Neural cell (in vitro differentiated cells): ENCODE measurements at regions not wholly inside any gene's neighbourhood (a gene's known extent, or its start where the extent isn't known, plus 50 kb on each side); places are given as distances from the start of the nearest gene placed in this dataset.

Experiments used
- H2AFZ ChIP-seq: fragments of 200-600, 300-800 bp; sonication (generic), shearing (Covaris generic); 2 replicates; pipeline ENCODE4 v1.6.0; 2014; ENCODE audit warnings: low read depth, mild to moderate bottlenecking, antibody characterized with exemption, low read length, moderate library complexity
- H3F3A ChIP-seq: fragments of 200-600 bp; shearing (Covaris generic); 2 replicates; pipeline ENCODE4 v1.6.1; 2016; ENCODE audit warnings: mild to moderate bottlenecking, moderate library complexity, mixed read lengths, antibody characterized with exemption, low read length; ENCODE audit not compliant: insufficient read depth, poor library complexity, severe bottlenecking
- H3K27ac ChIP-seq: fragments of 200-600, 300-800 bp; sonication (generic), shearing (Covaris generic); 2 replicates; pipeline ENCODE4 v1.5.1; 2014; ENCODE audit warnings: mild to moderate bottlenecking, low read length, moderate library complexity
- H3K27me3 ChIP-seq: fragments of 300-800, 200-600 bp; sonication (generic), shearing (Covaris generic); 2 replicates; pipeline ENCODE4 v1.6.0; 2014; ENCODE audit warnings: mild to moderate bottlenecking, low read depth, low read length, moderate library complexity; ENCODE audit not compliant: insufficient read depth
- H3K36me3 ChIP-seq: fragments of 300-800, 200-600 bp; sonication (generic), shearing (Covaris generic); 2 replicates; pipeline ENCODE4 v1.5.1; 2014; ENCODE audit warnings: mild to moderate bottlenecking, antibody characterized with exemption, low read length, moderate library complexity; ENCODE audit not compliant: insufficient read depth
- H3K4me2 ChIP-seq: fragments of 300-800, 200-600 bp; sonication (generic), shearing (Covaris generic); 2 replicates; pipeline ENCODE4 v1.6.0; 2014; ENCODE audit warnings: mild to moderate bottlenecking, low read length
- H3K4me3 ChIP-seq: fragments of 300-800, 200-600 bp; sonication (generic), shearing (Covaris generic); 2 replicates; pipeline ENCODE4 v1.5.1; 2014; ENCODE audit warnings: mild to moderate bottlenecking, low read length, moderate library complexity
- H3K79me2 ChIP-seq: fragments of 200-600 bp; shearing (Covaris generic); replicated peaks from 2 replicates; pipeline ENCODE4 v1.6.0; 2014; ENCODE audit warnings: mild to moderate bottlenecking, low read length, moderate library complexity; ENCODE audit not compliant: insufficient read depth
- H3K9ac ChIP-seq: fragments of 300-800, 200-600 bp; sonication (generic), shearing (Covaris generic); 2 replicates; pipeline ENCODE4 v1.6.1; 2016; ENCODE audit warnings: mild to moderate bottlenecking, low read length, mixed read lengths
- H3K9me2 ChIP-seq: fragments of 200-600 bp; shearing (Covaris generic); 2 replicates; pipeline ENCODE4 v1.6.1; 2016; ENCODE audit warnings: mild to moderate bottlenecking, low read length, mixed read lengths; ENCODE audit not compliant: insufficient read depth
- H3K9me3 ChIP-seq: fragments of 200-600, 300-800 bp; sonication (generic), shearing (Covaris generic); 2 replicates; pipeline ENCODE4 v1.6.1; 2016; ENCODE audit warnings: mild to moderate bottlenecking, mixed run types, low read length, moderate library complexity, mixed read lengths
- H4K20me1 ChIP-seq: fragments of 200-600 bp; shearing (Covaris generic); 2 replicates; pipeline ENCODE4 v1.6.1; 2016; ENCODE audit warnings: mild to moderate bottlenecking, mixed run types; ENCODE audit not compliant: insufficient read depth
- EP300 ChIP-seq: fragments of 450-650 bp; conservative IDR thresholded peaks from 2 replicates; pipeline ENCODE4 v1.6.1; 2014; ENCODE audit warnings: antibody characterized with exemption, mild to moderate bottlenecking, moderate library complexity; ENCODE audit not compliant: poor library complexity, severe bottlenecking
- EZH2 ChIP-seq: fragments of 200-600, 300-800 bp; shearing (Covaris generic), sonication (generic); IDR thresholded peaks from 2 replicates; pipeline ENCODE4 v1.6.1; 2014; ENCODE audit warnings: antibody characterized with exemption, low read length, borderline replicate concordance, mild to moderate bottlenecking; ENCODE audit not compliant: insufficient read depth, poor library complexity, severe bottlenecking
- MXI1 ChIP-seq: fragments of 450-650 bp; conservative IDR thresholded peaks from 2 replicates; pipeline ENCODE4 v1.6.1; 2014; ENCODE audit warnings: antibody characterized with exemption, mild to moderate bottlenecking; ENCODE audit not compliant: poor library complexity, severe bottlenecking
- POLR2AphosphoS5 ChIP-seq: IDR thresholded peaks from 2 replicates; pipeline ENCODE4 v1.6.1; 2012
- RAD21 ChIP-seq: fragments of 450-650 bp; conservative IDR thresholded peaks from 2 replicates; pipeline ENCODE4 v1.6.1; 2014; ENCODE audit warnings: antibody characterized with exemption, mild to moderate bottlenecking, moderate library complexity
- SMC3 ChIP-seq: fragments of 450-650 bp; conservative IDR thresholded peaks from 2 replicates; pipeline ENCODE4 v1.6.1; 2014; ENCODE audit warnings: antibody characterized with exemption, mild to moderate bottlenecking, moderate library complexity; ENCODE audit not compliant: poor library complexity
- TAF1 ChIP-seq: IDR thresholded peaks from 2 replicates; pipeline ENCODE4 v1.6.1; 2012; ENCODE audit warnings: low read depth
- TF ChIP-seq, protein P1 (sequence below): fragments of 450-650 bp; IDR thresholded peaks from 2 replicates; pipeline ENCODE4 v1.5.1; 2014; ENCODE audit warnings: antibody characterized with exemption, mild to moderate bottlenecking, moderate library complexity; ENCODE audit not compliant: poor library complexity, severe bottlenecking
- TF ChIP-seq, protein P2 (sequence below): IDR thresholded peaks from 2 replicates; pipeline ENCODE4 v1.6.1; 2012; ENCODE audit warnings: borderline replicate concordance

DNA sequence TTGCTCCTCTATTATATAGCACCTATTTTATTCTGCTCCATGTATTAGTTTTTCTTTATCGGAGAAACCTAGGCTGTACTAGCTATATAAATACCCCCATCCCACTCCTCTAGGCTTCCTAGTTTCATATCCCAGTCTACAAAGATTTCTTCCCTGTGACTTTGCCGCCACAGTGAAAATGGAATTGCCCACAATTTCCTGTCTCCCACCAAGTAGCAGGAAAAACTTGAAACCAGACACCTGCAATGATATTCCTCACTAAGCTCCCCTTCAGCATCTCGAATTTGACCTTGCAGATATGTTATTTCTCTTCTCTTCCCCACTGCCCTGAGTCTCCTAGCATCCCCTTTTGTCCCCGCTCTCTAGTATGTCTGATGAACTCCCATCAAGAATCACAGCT lies 685.8 kb upstream of the CCDC54 start:
- no peaks in the 10 kb centered on the region for H3K79me2 ChIP-seq
- no peaks in the 10 kb centered on the region for H3K9me3 ChIP-seq
- H3K4me2 ChIP-seq: no peak overlapping the region
- H3K9me2 ChIP-seq: no peaks in the 10 kb centered on the region
- H3K27ac ChIP-seq: no peak overlapping the region
- no peak overlapping the region for H3K9ac ChIP-seq
- no peaks in the 10 kb centered on the region for H3K27me3 ChIP-seq
- H3F3A ChIP-seq: no peaks in the 10 kb centered on the region
- H3K36me3 ChIP-seq: no peaks in the 10 kb centered on the region
- no peak overlapping the region for H2AFZ ChIP-seq
- TF ChIP-seq TAF1 (no peak), POLR2AphosphoS5 (no peak)
- no peaks in the 10 kb centered on the region for H4K20me1 ChIP-seq
- H3K4me3 ChIP-seq: no peak overlapping the region

DNA sequence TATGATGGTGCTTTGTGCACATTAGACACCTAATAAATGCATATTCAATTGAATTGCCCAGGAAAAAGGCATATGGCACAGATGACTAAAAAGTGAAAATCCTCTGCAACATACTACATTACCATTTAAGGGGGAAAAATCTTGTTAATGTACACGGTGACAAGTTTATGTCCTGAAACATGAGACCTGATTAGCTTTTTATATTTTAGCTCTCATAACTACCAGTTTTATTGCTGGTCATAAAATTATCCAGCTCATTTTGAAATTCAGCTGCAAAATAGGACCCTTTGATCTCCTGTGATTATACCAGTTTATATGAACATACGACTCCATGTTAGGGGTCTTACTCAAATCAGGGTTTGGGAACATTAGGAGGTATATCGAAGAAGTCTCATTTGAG lies 684.6 kb upstream of the CCDC54 start:
- H3K4me2 ChIP-seq: no peak overlapping the region
- H3K4me3 ChIP-seq: no peak overlapping the region
- H3K9ac ChIP-seq: no peak overlapping the region
- no peaks in the 10 kb centered on the region for H3K79me2 ChIP-seq
- H3K9me3 ChIP-seq: no peaks in the 10 kb centered on the region
- H2AFZ ChIP-seq: no peak overlapping the region
- no peak overlapping the region for H3K27ac ChIP-seq
- no peaks in the 10 kb centered on the region for H4K20me1 ChIP-seq
- no peaks in the 10 kb centered on the region for H3K36me3 ChIP-seq
- TF ChIP-seq SMC3 (no peak), POLR2AphosphoS5 (no peak), MXI1 (no peak), RAD21 (no peak), EZH2 (no peak), TAF1 (no peak), EP300 (no peak)
- TF ChIP-seq, protein P1, sequence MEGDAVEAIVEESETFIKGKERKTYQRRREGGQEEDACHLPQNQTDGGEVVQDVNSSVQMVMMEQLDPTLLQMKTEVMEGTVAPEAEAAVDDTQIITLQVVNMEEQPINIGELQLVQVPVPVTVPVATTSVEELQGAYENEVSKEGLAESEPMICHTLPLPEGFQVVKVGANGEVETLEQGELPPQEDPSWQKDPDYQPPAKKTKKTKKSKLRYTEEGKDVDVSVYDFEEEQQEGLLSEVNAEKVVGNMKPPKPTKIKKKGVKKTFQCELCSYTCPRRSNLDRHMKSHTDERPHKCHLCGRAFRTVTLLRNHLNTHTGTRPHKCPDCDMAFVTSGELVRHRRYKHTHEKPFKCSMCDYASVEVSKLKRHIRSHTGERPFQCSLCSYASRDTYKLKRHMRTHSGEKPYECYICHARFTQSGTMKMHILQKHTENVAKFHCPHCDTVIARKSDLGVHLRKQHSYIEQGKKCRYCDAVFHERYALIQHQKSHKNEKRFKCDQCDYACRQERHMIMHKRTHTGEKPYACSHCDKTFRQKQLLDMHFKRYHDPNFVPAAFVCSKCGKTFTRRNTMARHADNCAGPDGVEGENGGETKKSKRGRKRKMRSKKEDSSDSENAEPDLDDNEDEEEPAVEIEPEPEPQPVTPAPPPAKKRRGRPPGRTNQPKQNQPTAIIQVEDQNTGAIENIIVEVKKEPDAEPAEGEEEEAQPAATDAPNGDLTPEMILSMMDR: no peak
- TF ChIP-seq, protein P2, sequence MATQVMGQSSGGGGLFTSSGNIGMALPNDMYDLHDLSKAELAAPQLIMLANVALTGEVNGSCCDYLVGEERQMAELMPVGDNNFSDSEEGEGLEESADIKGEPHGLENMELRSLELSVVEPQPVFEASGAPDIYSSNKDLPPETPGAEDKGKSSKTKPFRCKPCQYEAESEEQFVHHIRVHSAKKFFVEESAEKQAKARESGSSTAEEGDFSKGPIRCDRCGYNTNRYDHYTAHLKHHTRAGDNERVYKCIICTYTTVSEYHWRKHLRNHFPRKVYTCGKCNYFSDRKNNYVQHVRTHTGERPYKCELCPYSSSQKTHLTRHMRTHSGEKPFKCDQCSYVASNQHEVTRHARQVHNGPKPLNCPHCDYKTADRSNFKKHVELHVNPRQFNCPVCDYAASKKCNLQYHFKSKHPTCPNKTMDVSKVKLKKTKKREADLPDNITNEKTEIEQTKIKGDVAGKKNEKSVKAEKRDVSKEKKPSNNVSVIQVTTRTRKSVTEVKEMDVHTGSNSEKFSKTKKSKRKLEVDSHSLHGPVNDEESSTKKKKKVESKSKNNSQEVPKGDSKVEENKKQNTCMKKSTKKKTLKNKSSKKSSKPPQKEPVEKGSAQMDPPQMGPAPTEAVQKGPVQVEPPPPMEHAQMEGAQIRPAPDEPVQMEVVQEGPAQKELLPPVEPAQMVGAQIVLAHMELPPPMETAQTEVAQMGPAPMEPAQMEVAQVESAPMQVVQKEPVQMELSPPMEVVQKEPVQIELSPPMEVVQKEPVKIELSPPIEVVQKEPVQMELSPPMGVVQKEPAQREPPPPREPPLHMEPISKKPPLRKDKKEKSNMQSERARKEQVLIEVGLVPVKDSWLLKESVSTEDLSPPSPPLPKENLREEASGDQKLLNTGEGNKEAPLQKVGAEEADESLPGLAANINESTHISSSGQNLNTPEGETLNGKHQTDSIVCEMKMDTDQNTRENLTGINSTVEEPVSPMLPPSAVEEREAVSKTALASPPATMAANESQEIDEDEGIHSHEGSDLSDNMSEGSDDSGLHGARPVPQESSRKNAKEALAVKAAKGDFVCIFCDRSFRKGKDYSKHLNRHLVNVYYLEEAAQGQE: no peak
- H3K9me2 ChIP-seq: no peaks in the 10 kb centered on the region
- H3K27me3 ChIP-seq: no peaks in the 10 kb centered on the region
- H3F3A ChIP-seq: no peaks in the 10 kb centered on the region

DNA sequence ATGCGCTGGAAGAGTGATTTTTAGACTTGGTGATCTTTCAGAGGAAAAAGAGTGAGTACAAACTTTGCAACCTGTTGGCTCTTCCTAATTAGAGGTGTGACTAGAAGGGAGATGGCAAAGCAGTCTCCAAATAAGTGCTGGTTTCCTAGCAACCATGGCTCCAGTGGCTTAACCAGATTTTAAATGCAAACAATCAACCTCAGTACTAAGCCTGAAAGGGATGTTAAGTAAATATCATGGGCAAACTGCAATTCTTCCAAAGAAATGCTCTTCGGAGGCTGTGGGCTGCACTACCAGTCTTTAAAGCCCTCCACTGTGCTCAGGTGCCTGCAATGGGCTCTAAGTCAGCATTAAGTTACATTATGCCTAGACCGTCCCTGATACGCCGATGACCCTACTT lies 678.1 kb upstream of the CCDC54 start:
- no peak overlapping the region for H3K9ac ChIP-seq
- no peaks in the 10 kb centered on the region for H3K79me2 ChIP-seq
- TF ChIP-seq, protein P1: no peak
- TF ChIP-seq TAF1 (no peak), MXI1 (no peak), EP300 (no peak), POLR2AphosphoS5 (no peak), RAD21 (no peak), EZH2 (no peak), SMC3 (no peak)
- TF ChIP-seq, protein P2: no peak
- no peak overlapping the region for H2AFZ ChIP-seq
- H3F3A ChIP-seq: no peaks in the 10 kb centered on the region
- H4K20me1 ChIP-seq: no peaks in the 10 kb centered on the region
- H3K36me3 ChIP-seq: no peaks in the 10 kb centered on the region
- no peak overlapping the region for H3K4me3 ChIP-seq
- no peaks in the 10 kb centered on the region for H3K9me2 ChIP-seq
- H3K4me2 ChIP-seq: no peak overlapping the region
- no peaks in the 10 kb centered on the region for H3K27me3 ChIP-seq
- no peak overlapping the region for H3K27ac ChIP-seq
- no peaks in the 10 kb centered on the region for H3K9me3 ChIP-seq
